Hepatocyte (in vitro differentiated cells): ENCODE measurements at regions not wholly inside any gene's neighbourhood (a gene's known extent, or its start where the extent isn't known, plus 50 kb on each side); places are given as distances from the start of the nearest gene placed in this dataset.

ENCODE experiments used
- CTCF ChIP-seq: fragments of 200-600 bp; sonication (generic); IDR thresholded peaks from 2 replicates; pipeline ENCODE4 v1.5.1; 2016; ENCODE audit warnings: antibody characterized with exemption, mild to moderate bottlenecking; ENCODE audit not compliant: poor library complexity
- EZH2 ChIP-seq: fragments of 200-600 bp; sonication (generic); IDR thresholded peaks from 2 replicates; pipeline ENCODE4 v1.6.1; 2016; ENCODE audit warnings: antibody characterized with exemption, mild to moderate bottlenecking, borderline replicate concordance

GRCh38 chr4:66565801-66566200 lies 895.5 kb upstream of the EPHA5 start:
- no peak for TF ChIP-seq CTCF
- TF ChIP-seq EZH2, result no peak
